SK-N-SH (cell line): ENCODE measurements at regions not wholly inside any gene's neighbourhood (a gene's known extent, or its start where the extent isn't known, plus 50 kb on each side); places are given as distances from the start of the nearest gene placed in this dataset.

Source experiments
- CHD2 ChIP-seq: fragments of 150-350 bp; IDR thresholded peaks from 2 replicates; pipeline ENCODE4 v1.6.1; 2018; ENCODE audit warnings: low read length; ENCODE audit not compliant: partially characterized antibody
- EP300 ChIP-seq, 2 experiments: IDR thresholded peaks; 2 replicates each; pipeline versions ENCODE4 v1.4.0 to v1.6.1; 2012; ENCODE audit warnings: borderline replicate concordance in 1 of 2, low read depth in 1 of 2, low read length in 1 of 2
- FOSL2 ChIP-seq: IDR thresholded peaks from 2 replicates; pipeline ENCODE4 v1.4.0; 2012; ENCODE audit warnings: low read depth, mild to moderate bottlenecking, moderate library complexity, borderline replicate concordance
- FOXM1 ChIP-seq: IDR thresholded peaks from 2 replicates; pipeline ENCODE4 v1.4.0; 2012; ENCODE audit warnings: low read depth, mild to moderate bottlenecking
- GATA2 ChIP-seq: sonication (generic); formaldehyde crosslinking; IDR thresholded peaks from 2 replicates; pipeline ENCODE4 v1.5.0; 2020; ENCODE audit warnings: mild to moderate bottlenecking, missing genetic modification reagents
- POLR2AphosphoS5 ChIP-seq: IDR thresholded peaks from 2 replicates; pipeline ENCODE4 v1.6.1; 2012; ENCODE audit warnings: low read depth, low read length
- TAF1 ChIP-seq: IDR thresholded peaks from 2 replicates; pipeline ENCODE4 v1.6.1; 2012; ENCODE audit warnings: low read depth, mild to moderate bottlenecking, low read length, moderate library complexity, borderline replicate concordance
- TF ChIP-seq, protein P1 (sequence below): fragments of 200-600 bp; sonication (generic); IDR thresholded peaks from 2 replicates; pipeline ENCODE4 v1.6.1; 2017; ENCODE audit warnings: antibody characterized with exemption, mild to moderate bottlenecking, moderate library complexity
- TF ChIP-seq, protein P2 (sequence below): fragments of 150-350 bp; IDR thresholded peaks from 2 replicates; pipeline ENCODE4 v1.6.1; 2017; ENCODE audit warnings: antibody characterized with exemption, low read length, low read depth, borderline replicate concordance
- TF ChIP-seq, protein P3 (sequence below): IDR thresholded peaks from 2 replicates; pipeline ENCODE4 v1.4.0; 2012; ENCODE audit warnings: low read depth, borderline replicate concordance
- TF ChIP-seq, protein P4 (sequence below): IDR thresholded peaks from 2 replicates; pipeline ENCODE4 v1.6.1; 2012; ENCODE audit warnings: mild to moderate bottlenecking, low read depth, low read length, moderate library complexity

DNA sequence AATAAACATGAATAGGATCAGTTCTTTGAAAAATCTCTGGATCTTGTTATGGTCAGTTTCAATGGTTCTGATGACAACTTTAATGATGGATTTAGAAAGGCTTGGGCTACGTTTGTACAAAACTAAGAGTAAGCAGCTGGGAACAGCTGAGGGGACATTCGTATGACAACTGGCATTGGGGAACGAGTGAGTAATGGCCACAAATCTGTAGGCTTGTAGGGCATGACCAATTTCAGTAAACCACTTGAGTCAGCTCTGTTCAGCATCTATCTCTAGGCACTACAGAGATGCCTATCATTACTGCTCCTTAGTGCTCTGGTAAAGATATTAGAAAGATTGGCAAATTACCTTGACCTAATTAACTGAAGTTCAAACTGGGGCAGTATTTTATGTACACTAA is 1375.6 kb downstream of the EPHA7 start:
- TF ChIP-seq, protein P1, sequence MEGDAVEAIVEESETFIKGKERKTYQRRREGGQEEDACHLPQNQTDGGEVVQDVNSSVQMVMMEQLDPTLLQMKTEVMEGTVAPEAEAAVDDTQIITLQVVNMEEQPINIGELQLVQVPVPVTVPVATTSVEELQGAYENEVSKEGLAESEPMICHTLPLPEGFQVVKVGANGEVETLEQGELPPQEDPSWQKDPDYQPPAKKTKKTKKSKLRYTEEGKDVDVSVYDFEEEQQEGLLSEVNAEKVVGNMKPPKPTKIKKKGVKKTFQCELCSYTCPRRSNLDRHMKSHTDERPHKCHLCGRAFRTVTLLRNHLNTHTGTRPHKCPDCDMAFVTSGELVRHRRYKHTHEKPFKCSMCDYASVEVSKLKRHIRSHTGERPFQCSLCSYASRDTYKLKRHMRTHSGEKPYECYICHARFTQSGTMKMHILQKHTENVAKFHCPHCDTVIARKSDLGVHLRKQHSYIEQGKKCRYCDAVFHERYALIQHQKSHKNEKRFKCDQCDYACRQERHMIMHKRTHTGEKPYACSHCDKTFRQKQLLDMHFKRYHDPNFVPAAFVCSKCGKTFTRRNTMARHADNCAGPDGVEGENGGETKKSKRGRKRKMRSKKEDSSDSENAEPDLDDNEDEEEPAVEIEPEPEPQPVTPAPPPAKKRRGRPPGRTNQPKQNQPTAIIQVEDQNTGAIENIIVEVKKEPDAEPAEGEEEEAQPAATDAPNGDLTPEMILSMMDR: no peak
- TF ChIP-seq FOSL2 (no peak), EP300 (IDR thresholded peaks at IDR 0.05; ENCODE audit: borderline replicate concordance in 1 of 2, low read depth in 1 of 2, low read length in 1 of 2) (no peak), TAF1 (no peak), CHD2 (no peak), GATA2 (CRISPR knock-in tag) (no peak), POLR2AphosphoS5 (no peak), FOXM1 (no peak)
- TF ChIP-seq, protein P2, sequence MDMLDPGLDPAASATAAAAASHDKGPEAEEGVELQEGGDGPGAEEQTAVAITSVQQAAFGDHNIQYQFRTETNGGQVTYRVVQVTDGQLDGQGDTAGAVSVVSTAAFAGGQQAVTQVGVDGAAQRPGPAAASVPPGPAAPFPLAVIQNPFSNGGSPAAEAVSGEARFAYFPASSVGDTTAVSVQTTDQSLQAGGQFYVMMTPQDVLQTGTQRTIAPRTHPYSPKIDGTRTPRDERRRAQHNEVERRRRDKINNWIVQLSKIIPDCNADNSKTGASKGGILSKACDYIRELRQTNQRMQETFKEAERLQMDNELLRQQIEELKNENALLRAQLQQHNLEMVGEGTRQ: no peak
- TF ChIP-seq, protein P3, sequence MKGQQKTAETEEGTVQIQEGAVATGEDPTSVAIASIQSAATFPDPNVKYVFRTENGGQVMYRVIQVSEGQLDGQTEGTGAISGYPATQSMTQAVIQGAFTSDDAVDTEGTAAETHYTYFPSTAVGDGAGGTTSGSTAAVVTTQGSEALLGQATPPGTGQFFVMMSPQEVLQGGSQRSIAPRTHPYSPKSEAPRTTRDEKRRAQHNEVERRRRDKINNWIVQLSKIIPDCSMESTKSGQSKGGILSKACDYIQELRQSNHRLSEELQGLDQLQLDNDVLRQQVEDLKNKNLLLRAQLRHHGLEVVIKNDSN: no peak
- TF ChIP-seq, protein P4, sequence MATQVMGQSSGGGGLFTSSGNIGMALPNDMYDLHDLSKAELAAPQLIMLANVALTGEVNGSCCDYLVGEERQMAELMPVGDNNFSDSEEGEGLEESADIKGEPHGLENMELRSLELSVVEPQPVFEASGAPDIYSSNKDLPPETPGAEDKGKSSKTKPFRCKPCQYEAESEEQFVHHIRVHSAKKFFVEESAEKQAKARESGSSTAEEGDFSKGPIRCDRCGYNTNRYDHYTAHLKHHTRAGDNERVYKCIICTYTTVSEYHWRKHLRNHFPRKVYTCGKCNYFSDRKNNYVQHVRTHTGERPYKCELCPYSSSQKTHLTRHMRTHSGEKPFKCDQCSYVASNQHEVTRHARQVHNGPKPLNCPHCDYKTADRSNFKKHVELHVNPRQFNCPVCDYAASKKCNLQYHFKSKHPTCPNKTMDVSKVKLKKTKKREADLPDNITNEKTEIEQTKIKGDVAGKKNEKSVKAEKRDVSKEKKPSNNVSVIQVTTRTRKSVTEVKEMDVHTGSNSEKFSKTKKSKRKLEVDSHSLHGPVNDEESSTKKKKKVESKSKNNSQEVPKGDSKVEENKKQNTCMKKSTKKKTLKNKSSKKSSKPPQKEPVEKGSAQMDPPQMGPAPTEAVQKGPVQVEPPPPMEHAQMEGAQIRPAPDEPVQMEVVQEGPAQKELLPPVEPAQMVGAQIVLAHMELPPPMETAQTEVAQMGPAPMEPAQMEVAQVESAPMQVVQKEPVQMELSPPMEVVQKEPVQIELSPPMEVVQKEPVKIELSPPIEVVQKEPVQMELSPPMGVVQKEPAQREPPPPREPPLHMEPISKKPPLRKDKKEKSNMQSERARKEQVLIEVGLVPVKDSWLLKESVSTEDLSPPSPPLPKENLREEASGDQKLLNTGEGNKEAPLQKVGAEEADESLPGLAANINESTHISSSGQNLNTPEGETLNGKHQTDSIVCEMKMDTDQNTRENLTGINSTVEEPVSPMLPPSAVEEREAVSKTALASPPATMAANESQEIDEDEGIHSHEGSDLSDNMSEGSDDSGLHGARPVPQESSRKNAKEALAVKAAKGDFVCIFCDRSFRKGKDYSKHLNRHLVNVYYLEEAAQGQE: no peak
